ENCODE measurements at regions not wholly inside any gene's neighbourhood (a gene's known extent, or its start where the extent isn't known, plus 50 kb on each side); places are given as distances from the start of the nearest gene placed in this dataset.

GRCh38 chr2:153595939-153596338, 117.4 kb upstream of the RPRM start:
- Histone ChIP-seq H3K27ac (no peak overlapping the region), H3K27me3 (no peaks in the 10 kb centered on the region), H3K4me3 (no peak overlapping the region), H3K9me3 (no peaks in the 10 kb centered on the region), H3K4me1 (no peaks in the 10 kb centered on the region), H3K36me3 (no peaks in the 10 kb centered on the region)
- TF ChIP-seq POLR2A (IDR thresholded peaks at IDR 0.05) (no peak), CTCF (IDR thresholded peaks at IDR 0.05) (no peak)
- no peak for DNase-seq

- no peak overlapping the region for H3K4me3 ChIP-seq
- H3K27ac ChIP-seq = no peak overlapping the region
- H3K4me1 ChIP-seq = no peaks in the 10 kb centered on the region
- H3K9me3 ChIP-seq = no peaks in the 10 kb centered on the region
- TF ChIP-seq CTCF (IDR thresholded peaks at IDR 0.05) (no peak), POLR2A (IDR thresholded peaks at IDR 0.05) (no peak)
- no peaks in the 10 kb centered on the region for H3K36me3 ChIP-seq
- no peak for DNase-seq
- no peaks in the 10 kb centered on the region for H3K27me3 ChIP-seq
Measured at GRCh38 chr2:153601812-153602211, 123.2 kb upstream of the RPRM start.

GRCh38 chr2:153604133-153604532, 125.6 kb upstream of the RPRM start:
- no peak for DNase-seq
- Histone ChIP-seq H3K4me3 (no peak overlapping the region), H3K27me3 (no peaks in the 10 kb centered on the region), H3K36me3 (no peaks in the 10 kb centered on the region), H3K9me3 (no peaks in the 10 kb centered on the region), H3K4me1 (no peaks in the 10 kb centered on the region), H3K27ac (no peak overlapping the region)
- TF ChIP-seq CTCF (IDR thresholded peaks at IDR 0.05) = no peak
- TF ChIP-seq POLR2A (IDR thresholded peaks at IDR 0.05) = no peak

GRCh38 chr2:153606623-153607022, 128.1 kb upstream of the RPRM start:
- no peaks in the 10 kb centered on the region for H3K36me3 ChIP-seq
- no peaks in the 10 kb centered on the region for H3K4me1 ChIP-seq
- TF ChIP-seq POLR2A (IDR thresholded peaks at IDR 0.05) (no peak), CTCF (IDR thresholded peaks at IDR 0.05) (no peak)
- H3K27ac ChIP-seq = no peak overlapping the region
- H3K27me3 ChIP-seq = no peaks in the 10 kb centered on the region
- no peaks in the 10 kb centered on the region for H3K9me3 ChIP-seq
- H3K4me3 ChIP-seq = no peak overlapping the region
- no peak for DNase-seq

- TF ChIP-seq POLR2A (IDR thresholded peaks at IDR 0.05) = no peak
- no peak for TF ChIP-seq CTCF (IDR thresholded peaks at IDR 0.05)
- H3K4me1 ChIP-seq = no peaks in the 10 kb centered on the region
- no peak overlapping the region for H3K4me3 ChIP-seq
- H3K9me3 ChIP-seq = no peaks in the 10 kb centered on the region
- H3K36me3 ChIP-seq = no peaks in the 10 kb centered on the region
- no peak for DNase-seq
- no peak overlapping the region for H3K27ac ChIP-seq
- no peaks in the 10 kb centered on the region for H3K27me3 ChIP-seq
Measured at GRCh38 chr2:153622285-153622684, 143.7 kb upstream of the RPRM start.

GRCh38 chr2:153623020-153623419, 144.5 kb upstream of the RPRM start:
- no peak overlapping the region for H3K4me3 ChIP-seq
- no peak for DNase-seq
- H3K27ac ChIP-seq = no peak overlapping the region
- no peaks in the 10 kb centered on the region for H3K9me3 ChIP-seq
- H3K36me3 ChIP-seq = no peaks in the 10 kb centered on the region
- TF ChIP-seq CTCF (IDR thresholded peaks at IDR 0.05) (no peak), POLR2A (IDR thresholded peaks at IDR 0.05) (no peak)
- no peaks in the 10 kb centered on the region for H3K4me1 ChIP-seq
- no peaks in the 10 kb centered on the region for H3K27me3 ChIP-seq
